ENCODE measurements at regions not wholly inside any gene's neighbourhood (a gene's known extent, or its start where the extent isn't known, plus 50 kb on each side); places are given as distances from the start of the nearest gene placed in this dataset.

DNA sequence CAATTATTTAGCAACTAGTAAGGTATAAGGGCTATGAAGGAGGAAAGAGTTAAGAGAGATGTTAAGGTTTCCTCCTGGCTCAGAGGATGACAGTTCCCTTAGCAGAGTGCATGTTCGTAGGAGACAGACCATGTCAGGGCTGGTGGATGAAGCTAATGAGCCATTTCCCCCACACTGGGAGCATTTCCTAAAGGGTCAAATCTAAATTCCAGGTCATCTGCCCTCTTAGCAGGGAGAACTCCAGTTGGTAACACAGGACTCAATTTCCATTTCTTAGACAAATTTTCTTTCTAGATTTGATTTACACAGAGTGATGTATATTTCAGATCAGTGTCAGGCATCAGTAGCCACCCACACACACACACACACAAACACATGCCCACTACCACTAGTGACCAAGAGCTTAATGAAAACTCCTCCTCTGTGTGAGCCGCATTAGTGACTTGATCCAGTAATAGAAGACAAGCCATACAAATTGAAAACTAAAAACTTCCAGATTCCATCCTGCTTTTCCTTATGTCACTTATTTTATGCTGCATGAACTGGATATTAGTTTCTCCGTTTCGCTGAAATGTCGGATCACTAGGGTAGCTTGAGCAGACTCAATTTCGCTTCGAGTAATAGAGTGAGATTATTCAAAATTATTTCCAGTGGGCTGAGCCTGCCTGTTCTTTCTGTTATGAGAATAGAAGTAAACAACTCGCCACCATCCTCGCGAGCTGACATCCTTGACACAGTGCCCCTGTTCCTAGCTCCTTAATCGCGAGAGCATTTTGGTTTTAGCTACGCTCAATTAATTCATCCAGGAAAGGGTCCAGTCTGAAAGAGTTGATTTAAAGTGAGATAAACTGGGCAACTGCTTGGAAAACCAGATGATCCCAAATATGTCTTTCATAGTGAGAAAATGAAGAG is 582.6 kb downstream of the SOX6 start:
- TF ChIP-seq, protein P1, sequence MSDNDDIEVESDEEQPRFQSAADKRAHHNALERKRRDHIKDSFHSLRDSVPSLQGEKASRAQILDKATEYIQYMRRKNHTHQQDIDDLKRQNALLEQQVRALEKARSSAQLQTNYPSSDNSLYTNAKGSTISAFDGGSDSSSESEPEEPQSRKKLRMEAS (CRISPR knock-in tag; IDR thresholded peaks at IDR 0.05), result no peak
- TF ChIP-seq CEBPB (tag; IDR thresholded peaks at IDR 0.05) (no peak), BRCA1 (IDR thresholded peaks at IDR 0.05) (no peak), BRCA1 (CRISPR knock-in tag; IDR thresholded peaks at IDR 0.05) (no peak), GTF2F1 (IDR thresholded peaks at IDR 0.05; ENCODE audit: low read depth, low read length) (no peak)
- TF ChIP-seq, protein P2, sequence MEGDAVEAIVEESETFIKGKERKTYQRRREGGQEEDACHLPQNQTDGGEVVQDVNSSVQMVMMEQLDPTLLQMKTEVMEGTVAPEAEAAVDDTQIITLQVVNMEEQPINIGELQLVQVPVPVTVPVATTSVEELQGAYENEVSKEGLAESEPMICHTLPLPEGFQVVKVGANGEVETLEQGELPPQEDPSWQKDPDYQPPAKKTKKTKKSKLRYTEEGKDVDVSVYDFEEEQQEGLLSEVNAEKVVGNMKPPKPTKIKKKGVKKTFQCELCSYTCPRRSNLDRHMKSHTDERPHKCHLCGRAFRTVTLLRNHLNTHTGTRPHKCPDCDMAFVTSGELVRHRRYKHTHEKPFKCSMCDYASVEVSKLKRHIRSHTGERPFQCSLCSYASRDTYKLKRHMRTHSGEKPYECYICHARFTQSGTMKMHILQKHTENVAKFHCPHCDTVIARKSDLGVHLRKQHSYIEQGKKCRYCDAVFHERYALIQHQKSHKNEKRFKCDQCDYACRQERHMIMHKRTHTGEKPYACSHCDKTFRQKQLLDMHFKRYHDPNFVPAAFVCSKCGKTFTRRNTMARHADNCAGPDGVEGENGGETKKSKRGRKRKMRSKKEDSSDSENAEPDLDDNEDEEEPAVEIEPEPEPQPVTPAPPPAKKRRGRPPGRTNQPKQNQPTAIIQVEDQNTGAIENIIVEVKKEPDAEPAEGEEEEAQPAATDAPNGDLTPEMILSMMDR (IDR thresholded peaks at IDR 0.05 in 2 of 3, conservative IDR thresholded peaks at IDR 0.05 in 1 of 3; ENCODE audit: insufficient read depth in 2 of 3, low read depth in 1 of 3, low read length in 3 of 3), result no peak
- TF ChIP-seq, protein P3, sequence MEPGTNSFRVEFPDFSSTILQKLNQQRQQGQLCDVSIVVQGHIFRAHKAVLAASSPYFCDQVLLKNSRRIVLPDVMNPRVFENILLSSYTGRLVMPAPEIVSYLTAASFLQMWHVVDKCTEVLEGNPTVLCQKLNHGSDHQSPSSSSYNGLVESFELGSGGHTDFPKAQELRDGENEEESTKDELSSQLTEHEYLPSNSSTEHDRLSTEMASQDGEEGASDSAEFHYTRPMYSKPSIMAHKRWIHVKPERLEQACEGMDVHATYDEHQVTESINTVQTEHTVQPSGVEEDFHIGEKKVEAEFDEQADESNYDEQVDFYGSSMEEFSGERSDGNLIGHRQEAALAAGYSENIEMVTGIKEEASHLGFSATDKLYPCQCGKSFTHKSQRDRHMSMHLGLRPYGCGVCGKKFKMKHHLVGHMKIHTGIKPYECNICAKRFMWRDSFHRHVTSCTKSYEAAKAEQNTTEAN (CRISPR knock-in tag; IDR thresholded peaks at IDR 0.05), result no peak
